ENCODE measurements at regions not wholly inside any gene's neighbourhood (a gene's known extent, or its start where the extent isn't known, plus 50 kb on each side); places are given as distances from the start of the nearest gene placed in this dataset.
"Not testable (repeated sequence)": the region's sequence is repeated elsewhere in the genome, so short reads cannot be mapped to it uniquely, and the experiment has no call there.

DNA sequence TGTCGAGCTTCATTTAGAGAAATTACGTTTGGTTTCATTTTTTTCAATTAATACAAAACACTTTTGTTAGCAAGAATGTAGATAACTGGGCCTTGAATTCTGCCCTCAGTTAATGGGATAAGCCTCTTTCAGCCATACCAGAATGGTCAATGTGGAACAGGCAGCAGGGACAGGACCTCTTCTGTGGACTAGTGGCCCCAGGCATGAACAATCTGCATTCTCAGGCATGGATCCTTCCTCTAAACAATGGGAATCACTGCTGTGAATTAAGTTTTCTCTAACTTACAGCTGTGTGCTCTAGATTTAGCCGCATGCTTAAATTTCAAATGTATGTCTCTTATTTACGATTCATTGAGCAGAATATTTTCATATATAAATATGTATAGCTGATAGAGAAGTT, 237.7 kb upstream of the PRKCQ start:
- DNase-seq (ENCODE audit: low read depth, low spot score) = no peak

DNA sequence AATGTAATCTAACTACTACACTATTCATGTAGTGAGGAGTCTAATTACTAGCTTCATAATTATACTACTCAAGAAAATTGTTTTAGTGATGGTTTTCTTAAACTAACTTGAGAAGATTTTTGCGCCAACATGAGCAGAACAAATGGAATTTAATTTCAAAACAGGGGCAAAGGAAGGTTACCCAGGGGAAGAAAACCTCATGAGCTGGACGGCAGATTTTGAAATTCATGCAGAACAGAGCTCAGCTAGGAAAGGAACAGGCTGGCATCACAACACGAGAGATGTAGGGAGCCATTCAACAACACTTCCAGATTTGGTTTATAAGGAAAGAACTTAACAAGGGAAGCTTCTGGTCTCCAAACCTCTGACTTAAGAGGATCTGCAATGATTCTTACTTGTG, 235.3 kb upstream of the PRKCQ start:
- DNase-seq (ENCODE audit: low read depth, low spot score) = no peak

DNA sequence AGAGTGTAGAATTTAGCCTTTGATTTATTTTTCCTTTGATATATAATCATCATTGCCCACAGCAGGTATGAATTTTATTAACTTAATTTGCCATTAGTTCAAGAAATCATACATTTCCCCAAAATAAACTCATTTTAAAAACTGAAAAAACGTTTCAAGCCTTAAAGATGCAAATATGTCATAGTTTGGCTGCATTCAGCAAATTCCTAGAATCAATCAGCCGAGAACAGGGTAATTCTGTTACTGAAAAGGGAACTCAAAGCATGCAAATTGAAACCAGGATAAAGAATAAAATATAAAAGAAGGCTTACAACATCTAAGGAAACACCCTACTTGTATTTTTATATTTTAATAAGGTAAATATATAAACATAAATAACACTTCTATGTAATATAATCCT, 233.8 kb upstream of the PRKCQ start:
- no peak for DNase-seq (ENCODE audit: low read depth, low spot score)

DNA sequence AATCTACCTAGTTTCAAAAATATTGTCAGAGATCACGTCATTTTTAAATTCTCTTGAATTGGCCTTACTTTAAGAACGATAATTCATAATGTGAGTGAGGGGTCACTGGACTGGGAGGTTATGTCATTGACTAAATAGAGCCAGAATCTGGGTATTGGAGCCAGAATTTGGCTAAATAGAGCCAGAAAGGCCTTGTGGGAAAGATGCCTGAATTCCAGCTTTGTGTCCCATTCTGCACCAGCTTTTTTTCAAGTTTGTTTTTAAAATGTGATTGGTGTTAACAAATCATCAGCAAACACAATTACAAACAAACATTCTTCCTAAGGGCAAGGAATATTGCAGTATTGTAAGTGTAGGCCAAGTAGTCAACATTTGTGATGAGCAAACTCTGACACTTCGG, 233.2 kb upstream of the PRKCQ start:
- DNase-seq (ENCODE audit: low read depth, low spot score) = no peak

DNA sequence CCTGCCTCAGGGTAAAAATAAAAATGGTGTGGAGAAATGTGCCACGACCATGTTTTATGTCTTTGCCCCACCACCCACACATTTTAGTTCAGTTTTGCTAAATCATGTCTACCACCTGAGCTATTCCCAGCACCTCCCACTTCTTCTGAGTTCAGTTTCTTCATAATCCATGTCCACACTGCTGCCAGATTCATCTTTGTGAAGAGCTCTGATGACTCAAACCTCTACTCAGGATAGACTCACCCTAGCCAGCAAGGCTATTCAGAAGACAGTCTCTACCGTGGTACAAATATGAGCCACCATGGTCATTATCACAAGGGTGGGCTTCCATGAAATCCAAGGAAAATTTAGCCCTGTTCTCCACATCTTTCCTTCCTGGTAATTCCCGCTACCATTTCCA, 231.1 kb upstream of the PRKCQ start:
- DNase-seq (ENCODE audit: low read depth, low spot score) = no peak

DNA sequence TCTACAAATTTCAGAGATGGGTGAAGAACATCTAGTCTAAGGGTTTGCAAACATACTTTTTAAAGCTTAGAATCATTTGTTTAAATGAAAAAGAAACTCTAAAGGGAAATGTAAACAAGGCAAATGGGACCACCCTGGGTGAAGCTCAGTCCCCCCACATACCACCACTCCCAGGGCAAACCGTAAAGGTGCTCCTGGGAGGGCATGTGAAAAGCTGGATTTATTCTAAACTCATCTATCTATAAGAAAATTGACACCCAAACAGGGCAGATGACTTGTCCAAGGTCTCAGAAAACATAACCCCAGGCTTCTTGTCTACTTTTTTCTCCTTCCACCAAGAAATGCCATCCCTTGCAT, 223.3 kb upstream of the PRKCQ start:
- no peak for DNase-seq (ENCODE audit: low read depth, low spot score)

DNA sequence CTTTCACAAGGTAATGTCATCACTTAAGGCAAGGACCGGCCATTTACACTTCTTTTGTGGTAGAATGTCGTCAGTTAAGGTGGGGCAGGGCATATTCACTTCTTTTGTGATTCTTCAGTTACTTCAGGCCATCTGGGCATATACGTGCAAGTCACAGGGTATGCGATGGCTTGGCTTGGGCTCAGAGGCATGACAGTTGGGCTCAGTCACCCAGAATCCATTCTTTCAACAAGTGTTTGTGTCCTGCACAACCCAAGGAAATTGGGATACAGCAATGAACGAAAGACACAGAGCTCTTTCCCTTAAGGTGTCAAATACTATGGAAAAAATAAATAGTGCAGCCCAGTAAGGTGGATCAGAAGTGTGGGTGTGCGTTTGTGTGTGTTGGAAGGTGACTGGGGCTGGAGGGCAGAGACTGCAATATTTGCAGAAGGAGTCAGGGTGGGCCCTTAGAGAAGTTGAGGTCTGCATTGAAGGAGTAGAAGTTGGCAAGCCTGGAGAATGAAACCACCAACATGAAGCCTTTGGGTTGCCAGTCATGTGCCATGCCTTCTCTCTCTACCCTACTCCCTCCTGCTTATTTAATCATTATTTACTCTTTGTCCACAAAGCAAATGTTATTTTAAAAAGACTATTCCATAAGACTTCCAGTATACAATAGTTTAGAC, 222.8 kb upstream of the PRKCQ start:
- DNase-seq (ENCODE audit: low read depth, low spot score) = no peak

DNA sequence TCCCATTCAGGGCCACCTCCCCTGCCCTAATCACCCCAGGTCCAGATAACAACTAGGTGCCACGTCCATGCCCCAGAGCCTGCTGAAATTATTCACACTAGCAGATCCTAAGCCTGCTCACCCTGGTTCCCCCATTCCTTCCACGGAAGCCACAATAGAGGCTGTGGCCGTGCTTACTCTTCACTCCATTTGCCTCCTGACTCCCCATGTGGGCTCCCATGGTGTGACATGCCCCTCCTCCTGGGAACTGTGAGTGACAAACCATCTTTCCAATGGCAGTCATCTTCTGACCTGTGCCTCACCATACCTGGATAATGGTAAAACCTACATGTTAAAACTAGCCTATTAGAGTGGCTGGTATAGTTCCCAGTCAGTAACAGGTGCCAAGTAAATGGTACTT, 216.2 kb upstream of the PRKCQ start:
- no peak for DNase-seq (ENCODE audit: low read depth, low spot score)

DNA sequence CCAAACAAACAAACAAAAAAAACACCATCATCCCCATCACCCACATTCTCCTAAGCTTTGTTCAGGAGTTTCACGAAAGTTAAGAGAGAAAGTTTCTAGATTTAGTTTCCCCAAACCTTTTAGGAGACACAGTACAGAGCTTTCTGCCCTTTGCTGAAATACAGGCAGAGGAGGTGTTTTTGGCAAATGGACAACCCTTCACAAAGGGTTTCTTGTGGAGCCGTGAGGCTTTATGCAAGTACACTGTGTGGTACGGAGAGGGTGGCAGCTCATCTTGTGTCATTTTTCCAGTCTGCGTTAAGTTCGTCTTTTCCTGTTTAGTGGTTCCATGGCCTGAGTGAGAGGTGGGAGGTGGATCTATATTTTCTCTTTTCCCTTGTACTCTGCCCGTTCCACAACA, 215.5 kb upstream of the PRKCQ start:
- DNase-seq (ENCODE audit: low read depth, low spot score) = no peak

DNA sequence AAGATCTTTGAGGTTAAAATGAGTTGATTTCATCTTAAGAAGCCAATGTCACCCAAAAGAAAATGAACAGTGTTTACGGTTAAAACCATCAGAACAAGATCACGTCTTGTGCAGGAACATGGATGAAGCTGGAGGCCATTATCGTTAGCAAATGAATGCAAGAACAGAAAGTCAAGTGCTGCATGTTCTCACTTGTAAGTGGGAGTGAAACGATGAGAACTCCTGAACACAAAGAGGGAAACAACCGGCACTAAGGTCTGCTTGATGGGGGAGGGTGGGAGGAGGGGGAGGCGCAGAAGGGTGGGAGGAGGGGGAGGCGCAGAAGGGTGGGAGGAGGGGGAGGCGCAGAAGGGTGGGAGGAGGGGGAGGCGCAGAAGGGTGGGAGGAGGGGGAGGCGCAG, 214.8 kb upstream of the PRKCQ start:
- DNase-seq (ENCODE audit: low read depth, low spot score) = not testable (repeated sequence)

DNA sequence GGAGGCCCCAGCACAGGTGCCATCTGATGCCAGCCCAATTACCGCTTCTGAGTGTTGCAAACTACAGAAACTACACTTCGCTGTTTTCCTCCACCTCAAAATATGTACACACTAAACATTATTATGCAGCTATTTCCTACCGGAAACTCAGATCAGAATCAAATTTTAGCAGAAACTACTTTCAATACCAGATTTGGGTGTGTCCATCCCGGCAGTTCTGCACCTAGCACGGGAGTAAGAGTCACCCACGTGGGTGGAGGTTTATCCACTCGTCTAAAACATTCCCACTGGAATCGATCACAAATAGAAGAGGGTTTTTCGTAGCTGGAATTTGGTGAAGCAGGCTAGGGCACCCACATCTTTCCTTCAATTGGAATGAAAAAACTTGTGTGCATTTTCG, 214.4 kb upstream of the PRKCQ start:
- no peak for DNase-seq (ENCODE audit: low read depth, low spot score)

DNA sequence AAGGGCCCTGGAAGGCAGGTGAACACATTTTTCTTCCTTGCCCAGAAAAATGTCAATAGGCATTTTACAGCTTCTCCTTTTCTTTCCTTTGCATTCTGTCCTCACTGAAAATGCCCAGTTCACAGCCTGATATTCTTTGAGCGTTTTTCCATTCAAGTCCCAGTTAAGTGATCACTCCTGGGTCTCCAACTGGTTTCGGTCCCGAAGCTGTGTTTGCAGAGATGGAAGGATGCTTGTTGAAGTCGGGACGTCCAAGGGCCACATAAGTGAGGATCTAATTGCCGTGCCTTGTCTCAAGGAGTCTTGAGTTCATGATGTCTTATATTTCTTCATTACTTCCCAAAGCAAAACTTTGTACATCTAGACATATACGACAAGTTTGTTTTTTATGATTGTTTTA, 208.7 kb upstream of the PRKCQ start:
- no peak for DNase-seq (ENCODE audit: low read depth, low spot score)

DNA sequence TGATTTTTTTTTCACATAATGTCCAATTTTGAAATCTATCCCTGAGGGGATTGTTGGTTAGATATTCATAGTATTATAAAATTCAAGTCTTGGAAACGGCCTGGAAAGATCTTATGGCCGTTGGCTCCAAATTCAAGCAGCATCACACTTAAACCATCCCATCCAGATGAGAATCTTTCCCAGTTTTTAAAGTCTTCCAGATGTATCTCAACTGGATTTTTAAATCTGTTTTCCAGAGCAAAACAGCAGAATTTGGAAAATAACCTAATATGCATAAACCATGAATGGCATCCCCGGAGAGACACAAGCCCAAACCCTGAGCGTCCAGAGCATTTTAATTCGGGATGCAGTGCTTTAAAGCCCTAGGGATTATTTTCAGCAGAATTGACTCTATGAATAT, 208.2 kb upstream of the PRKCQ start:
- DNase-seq (ENCODE audit: low read depth, low spot score) = no peak

DNA sequence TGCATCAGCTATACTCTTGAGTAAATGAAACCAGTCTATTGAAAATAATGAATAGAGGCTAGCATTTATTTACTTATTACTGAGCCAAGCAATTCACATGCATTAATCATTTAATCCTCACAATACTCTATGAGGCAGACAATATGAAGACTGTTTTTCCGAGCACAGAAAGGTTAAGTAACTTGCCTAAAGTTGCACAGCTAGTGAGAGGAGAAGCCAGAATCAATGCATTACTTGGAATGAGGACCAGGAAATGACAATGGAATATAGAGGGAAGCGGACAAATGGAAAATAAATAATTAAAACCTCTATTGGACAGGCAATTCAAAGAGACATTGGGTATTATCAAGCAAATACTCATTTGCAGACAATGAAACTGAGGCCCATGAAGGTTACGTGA, 207.6 kb upstream of the PRKCQ start:
- DNase-seq (ENCODE audit: low read depth, low spot score) = no peak

DNA sequence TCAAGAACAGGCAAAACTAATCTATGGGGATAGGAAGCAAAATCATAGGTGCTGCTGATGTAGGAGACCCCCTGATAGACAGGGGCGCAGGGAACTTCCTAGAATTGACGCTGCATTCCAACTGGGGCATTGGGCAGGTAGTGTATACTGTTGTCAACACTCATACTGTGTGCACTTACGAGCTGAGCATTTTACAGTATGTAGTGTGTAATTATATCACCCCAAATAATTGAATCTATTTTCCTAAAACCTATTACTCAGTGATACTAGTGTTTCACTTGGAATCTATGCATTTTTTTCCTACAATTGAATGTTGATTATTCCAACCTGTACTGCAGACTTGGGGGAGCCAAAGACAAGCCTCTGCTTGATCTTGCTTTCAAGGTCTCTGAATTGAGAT, 207.0 kb upstream of the PRKCQ start:
- no peak for DNase-seq (ENCODE audit: low read depth, low spot score)

DNA sequence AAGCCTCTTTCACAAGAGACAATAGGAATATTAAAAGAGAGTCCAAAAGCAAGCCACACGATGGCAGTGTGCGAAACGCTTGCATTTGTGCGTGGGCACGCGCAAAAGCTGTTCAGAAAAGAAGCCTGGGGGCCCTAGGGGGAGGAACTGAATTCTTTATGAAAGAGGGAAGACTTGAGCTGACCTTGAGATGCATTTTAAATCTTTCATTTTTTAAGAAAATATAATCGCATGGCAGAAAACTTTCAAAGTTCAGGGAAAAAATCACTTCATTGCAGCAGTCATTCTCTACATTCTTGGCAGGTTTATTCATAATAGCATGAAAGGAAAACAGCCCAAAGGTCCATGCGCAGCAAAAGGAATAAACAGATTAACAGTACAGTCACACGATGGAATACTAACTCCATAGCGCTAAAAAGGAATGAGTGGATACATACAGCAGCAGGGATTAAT, 206.5 kb upstream of the PRKCQ start:
- peak; percentile 3 for DNase-seq (ENCODE audit: low read depth, low spot score)

DNA sequence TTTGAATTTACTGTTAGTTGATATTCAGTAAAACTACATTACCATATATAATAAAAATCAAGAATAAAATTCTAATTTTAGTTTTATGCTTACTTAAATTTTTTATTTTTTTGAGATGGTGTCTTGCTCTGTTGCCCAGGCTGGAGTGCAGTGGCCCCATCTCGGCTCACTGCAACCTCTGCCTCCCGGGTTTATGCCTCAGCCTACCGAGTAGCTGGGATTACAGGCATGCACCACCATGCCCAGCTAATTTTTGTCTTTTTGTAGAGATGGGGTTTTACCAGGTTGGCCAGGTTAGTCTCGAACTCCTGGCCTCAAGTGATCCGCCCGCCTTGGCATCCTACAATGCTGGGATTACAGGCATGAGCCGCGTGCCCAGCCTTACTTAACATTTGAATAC, 204.4 kb upstream of the PRKCQ start:
- not testable (repeated sequence) for DNase-seq (ENCODE audit: low read depth, low spot score)

DNA sequence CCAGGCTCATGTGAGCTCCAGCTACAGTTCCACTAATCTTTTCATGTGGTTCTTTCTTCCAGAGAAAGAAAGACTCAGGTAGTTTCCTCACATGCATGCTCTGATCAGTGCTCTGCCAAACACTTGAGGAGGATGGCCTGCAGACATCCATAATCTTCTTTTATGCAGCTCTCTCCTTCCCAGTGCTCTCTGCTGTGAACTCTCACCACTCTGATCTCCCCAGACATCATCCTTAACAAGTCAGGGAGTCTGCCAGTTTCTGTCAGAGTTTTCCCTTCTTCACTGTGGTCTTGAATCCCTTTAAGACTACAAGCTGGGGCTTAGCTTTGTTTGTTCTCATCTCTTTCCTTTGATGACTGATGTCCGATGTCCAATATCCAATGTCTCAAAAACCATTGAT, 203.4 kb upstream of the PRKCQ start:
- no peak for DNase-seq (ENCODE audit: low read depth, low spot score)

DNA sequence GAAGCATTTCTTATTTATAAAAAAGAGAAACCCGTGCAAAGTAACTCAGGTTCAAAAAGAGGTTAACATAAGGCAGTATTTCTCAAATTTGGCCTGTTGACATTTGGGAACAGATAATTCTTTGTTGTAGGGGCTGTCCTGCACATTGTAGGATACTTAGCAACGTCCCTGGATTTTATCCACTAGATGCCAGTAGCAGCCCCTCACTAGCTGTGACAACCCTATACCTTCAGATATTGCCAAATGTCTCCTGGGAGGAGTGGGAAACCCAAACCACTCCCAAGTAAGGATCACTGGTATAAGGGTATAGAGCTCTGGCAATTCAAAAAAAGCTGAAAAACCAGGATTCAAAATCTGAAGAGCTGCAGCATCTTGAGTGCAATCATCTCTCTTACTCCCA, 202.3 kb upstream of the PRKCQ start:
- no peak for DNase-seq (ENCODE audit: low read depth, low spot score)

DNA sequence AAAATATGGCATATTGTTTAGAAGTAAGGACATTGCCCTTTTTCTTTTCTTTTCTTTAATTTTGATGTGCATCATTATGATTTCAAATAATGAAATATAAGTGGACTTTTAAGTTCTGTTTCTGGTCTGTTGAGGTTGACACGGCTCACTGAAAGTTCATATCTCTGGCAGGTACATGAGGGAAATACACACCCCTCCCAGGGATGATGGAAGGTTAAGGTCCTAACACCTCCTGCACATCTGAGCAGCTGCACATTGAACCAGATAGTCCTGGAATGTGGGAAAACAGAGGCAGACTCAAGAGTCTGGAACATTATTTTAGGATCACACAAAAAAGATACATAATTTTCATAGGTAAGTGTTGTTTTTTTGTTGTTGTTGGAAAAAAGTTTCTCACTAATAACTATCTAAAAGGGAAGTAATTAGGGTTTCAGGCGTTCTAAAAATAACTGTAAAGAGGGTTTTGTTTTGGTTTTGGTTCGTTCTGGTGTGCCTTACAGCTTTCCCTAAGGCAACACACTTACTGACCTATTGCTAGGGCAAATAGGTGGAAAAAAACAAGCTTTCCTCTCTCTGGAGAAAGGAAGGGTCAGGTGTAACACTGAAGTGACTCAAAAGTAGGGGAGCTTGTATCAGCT, 201.2 kb upstream of the PRKCQ start:
- DNase-seq (ENCODE audit: low read depth, low spot score) = no peak

DNA sequence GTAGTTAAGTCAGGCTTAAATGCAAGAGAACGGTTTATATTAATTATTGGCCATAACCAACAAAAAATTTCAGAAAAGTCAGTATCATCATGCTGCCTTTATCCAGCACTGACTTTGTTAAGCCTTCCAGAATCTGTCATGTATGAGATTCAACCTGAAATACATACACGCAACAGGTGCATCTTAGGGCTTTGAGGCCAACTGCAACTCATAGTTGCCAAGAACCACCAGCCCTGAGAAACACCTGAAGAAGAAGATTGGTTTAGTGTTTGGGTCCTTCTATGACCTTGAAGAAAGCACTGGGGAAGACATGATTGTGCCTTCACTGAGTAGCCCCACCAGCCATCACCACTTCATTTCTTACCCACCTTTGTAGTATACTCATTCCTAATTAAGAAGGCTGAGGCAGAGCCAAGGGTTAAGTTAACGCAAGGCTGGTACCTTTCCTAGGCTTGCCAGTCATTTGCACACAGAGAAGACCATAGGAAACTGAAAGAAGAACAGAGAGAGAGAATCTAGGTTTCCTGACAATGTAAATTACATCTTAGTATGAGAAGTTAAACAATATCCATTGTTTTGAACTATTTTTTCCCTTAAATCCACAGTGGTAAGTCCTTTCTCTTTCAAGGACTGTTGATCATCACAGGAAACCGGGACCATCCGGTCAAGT, 200.1 kb upstream of the PRKCQ start:
- no peak for DNase-seq (ENCODE audit: low read depth, low spot score)

DNA sequence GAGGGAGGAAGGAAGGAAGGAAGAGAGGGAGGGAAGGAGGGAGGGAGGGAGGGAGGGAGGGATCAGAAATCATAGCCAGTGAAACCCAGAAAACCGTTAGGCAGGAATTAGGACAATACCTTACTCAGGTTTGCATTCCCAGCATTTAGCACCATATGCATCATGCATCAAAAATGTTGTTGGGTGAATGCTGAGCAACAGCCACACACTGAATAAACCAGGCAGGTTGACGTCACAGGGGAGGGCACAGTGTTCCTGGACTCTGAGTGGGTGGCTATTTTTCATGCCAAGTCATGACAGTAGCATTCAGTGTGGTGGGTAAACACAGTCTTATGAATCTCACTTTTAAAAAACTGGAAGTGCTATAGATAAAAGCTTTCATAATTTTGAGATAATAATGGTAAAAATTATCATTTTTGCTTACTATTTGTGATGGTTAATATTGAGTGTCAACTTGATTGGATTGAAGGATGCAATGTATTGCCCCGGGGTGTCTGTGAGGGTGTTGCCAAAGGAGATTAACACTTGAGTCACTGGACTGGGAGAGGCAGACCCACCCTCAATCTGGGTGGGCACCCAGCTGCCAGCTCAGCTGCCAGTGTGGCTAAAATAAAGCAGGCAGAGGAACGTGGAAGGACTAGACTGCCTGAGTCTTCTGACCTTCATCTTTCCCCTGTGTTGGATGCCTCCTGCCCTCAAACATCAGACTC, 199.1 kb upstream of the PRKCQ start:
- DNase-seq (ENCODE audit: low read depth, low spot score) = peak; percentile 19

DNA sequence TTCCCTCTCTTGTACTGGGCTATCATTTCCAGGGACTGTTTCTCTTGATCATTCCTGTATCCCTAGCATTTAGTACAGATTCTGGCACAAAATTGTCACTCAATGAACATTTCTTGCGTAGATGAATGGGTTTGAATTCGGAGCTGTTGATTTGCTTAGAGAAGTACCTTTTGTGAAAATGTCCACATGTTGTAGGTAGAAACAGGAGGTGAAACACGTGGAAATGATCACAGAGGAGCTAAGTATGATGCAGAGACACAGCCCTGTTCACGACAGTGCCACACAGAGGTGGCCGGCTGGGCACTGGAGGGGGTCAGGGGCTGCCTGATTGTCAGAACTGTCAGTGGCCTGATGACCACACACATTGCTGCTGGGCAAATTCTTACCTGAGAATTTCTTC, 196.1 kb upstream of the PRKCQ start:
- no peak for DNase-seq (ENCODE audit: low read depth, low spot score)

Data from pulmonary artery endothelial cell (primary cell).